Liver (tissue), 7 donors: ENCODE measurements at regions not wholly inside any gene's neighbourhood (a gene's known extent, or its start where the extent isn't known, plus 50 kb on each side); places are given as distances from the start of the nearest gene placed in this dataset.

ENCODE experiments used
- DNase-seq: peaks from one replicate; pipeline ENCODE4 v3.0.0-alpha.2; 2017; ENCODE audit warnings: low spot score
- H3K27ac ChIP-seq, 2 donors: one replicate each; pipeline ENCODE4 v1.7.0; 2013; ENCODE audit warnings: inconsistent platforms in 2 of 2, low read length in 2 of 2, control low read depth in 1 of 2, low read depth in 1 of 2, mild to moderate bottlenecking in 1 of 2
- H3K27me3 ChIP-seq, 4 donors: one replicate each; pipeline versions ENCODE4 v1.6.1 to v1.7.0; 2013; ENCODE audit warnings: low read length in 3 of 4, inconsistent platforms in 1 of 4, mild to moderate bottlenecking in 1 of 4, moderate library complexity in 1 of 4; ENCODE audit not compliant: control insufficient read depth in 4 of 4, insufficient read depth in 4 of 4
- H3K36me3 ChIP-seq, 4 donors: one replicate each; pipeline versions ENCODE4 v1.6.1 to v1.7.0; 2013; ENCODE audit warnings: low read length in 3 of 4, mild to moderate bottlenecking in 3 of 4, low read depth in 1 of 4, moderate library complexity in 1 of 4; ENCODE audit not compliant: control insufficient read depth in 4 of 4, insufficient read depth in 3 of 4
- H3K4me1 ChIP-seq, 4 donors: one replicate each; pipeline versions ENCODE4 v1.6.1 to v1.7.0; 2013; ENCODE audit warnings: low read length in 3 of 4, mild to moderate bottlenecking in 3 of 4, moderate library complexity in 1 of 4; ENCODE audit not compliant: control insufficient read depth in 4 of 4, insufficient read depth in 4 of 4
- H3K4me3 ChIP-seq, 3 donors: one replicate each; pipeline versions ENCODE4 v1.6.1 to v1.7.0; 2013; ENCODE audit warnings: low read length in 3 of 3, control low read depth in 1 of 3, low read depth in 1 of 3, mild to moderate bottlenecking in 1 of 3
- H3K9ac ChIP-seq, 2 donors: one replicate each; pipeline ENCODE4 v1.7.0; 2013; ENCODE audit warnings: low read length in 2 of 2, mild to moderate bottlenecking in 2 of 2, moderate library complexity in 2 of 2, control low read depth in 1 of 2, low read depth in 1 of 2
- H3K9me3 ChIP-seq, 4 donors: one replicate each; pipeline versions ENCODE4 v1.6.1 to v1.7.0; 2013; ENCODE audit warnings: low read length in 3 of 4; ENCODE audit not compliant: control insufficient read depth in 4 of 4
- EGR1 ChIP-seq, 2 donors: IDR thresholded peaks; 2 replicates each; pipeline ENCODE4 v1.6.1; 2016 to 2018; ENCODE audit warnings: antibody characterized with exemption in 2 of 2, low read depth in 2 of 2
- FOXA1 ChIP-seq: IDR thresholded peaks from 2 replicates; pipeline ENCODE4 v1.6.1; 2016; ENCODE audit warnings: antibody characterized with exemption
- FOXA2 ChIP-seq: IDR thresholded peaks from 2 replicates; pipeline ENCODE4 v1.6.1; 2016; ENCODE audit warnings: antibody characterized with exemption
- JUND ChIP-seq, 2 donors: IDR thresholded peaks; 2 replicates each; pipeline ENCODE4 v1.6.1; 2016; ENCODE audit warnings: antibody characterized with exemption in 2 of 2
- NR2F2 ChIP-seq: IDR thresholded peaks from 2 replicates; pipeline ENCODE4 v1.6.1; 2016; ENCODE audit warnings: antibody characterized with exemption
- RAD21 ChIP-seq, 2 donors: IDR thresholded peaks; 2 replicates each; pipeline ENCODE4 v1.6.1; 2016; ENCODE audit warnings: antibody characterized with exemption in 2 of 2, mild to moderate bottlenecking in 2 of 2
- RXRA ChIP-seq, 2 donors: IDR thresholded peaks; 2 replicates each; pipeline ENCODE4 v1.6.1; 2017 to 2018; ENCODE audit warnings: antibody characterized with exemption in 2 of 2, mild to moderate bottlenecking in 1 of 2
- SP1 ChIP-seq: IDR thresholded peaks from 2 replicates; pipeline ENCODE4 v1.6.1; 2018; ENCODE audit warnings: antibody characterized with exemption, mild to moderate bottlenecking
- TAF1 ChIP-seq: conservative IDR thresholded peaks from 2 replicates; pipeline ENCODE4 v1.6.1; 2016; ENCODE audit warnings: antibody characterized with exemption, mild to moderate bottlenecking
- YY1 ChIP-seq: IDR thresholded peaks from 2 replicates; pipeline ENCODE4 v1.6.1; 2016; ENCODE audit warnings: antibody characterized with exemption, mild to moderate bottlenecking
- ZBTB33 ChIP-seq: IDR thresholded peaks from 2 replicates; pipeline ENCODE4 v1.6.1; 2016; ENCODE audit warnings: antibody characterized with exemption
- WGBS: extraction: QIAGEN DNeasy Blood & Tissue Kit; methylation state at CpG from one replicate; pipeline ENCODE4 v1.1.7; 2013; 5-methylcytosine and 5-hydroxymethylcytosine counted together
- TF ChIP-seq, protein P1 (sequence below): IDR thresholded peaks from 2 replicates; pipeline ENCODE4 v1.6.1; 2016; ENCODE audit warnings: antibody characterized with exemption, mild to moderate bottlenecking
- TF ChIP-seq, protein P2 (sequence below): IDR thresholded peaks from 2 replicates; pipeline ENCODE4 v1.6.1; 2016; ENCODE audit warnings: antibody characterized with exemption
- TF ChIP-seq, protein P3 (sequence below): IDR thresholded peaks from 2 replicates; pipeline ENCODE4 v1.6.1; 2016; ENCODE audit warnings: antibody characterized with exemption
- donor health status: healthy.
- donor health status: healthy.
- donor health status: healthy.
- donor health status: healthy.

GRCh38 chr10:130954326-130954905, 357.1 kb downstream of the TCERG1L start:
- no peak for TF ChIP-seq EGR1 (IDR thresholded peaks at IDR 0.05; ENCODE audit: low read depth in 2 of 2)
- no peak for TF ChIP-seq ZBTB33
- no peak for TF ChIP-seq TAF1
- no peak for TF ChIP-seq RXRA (IDR thresholded peaks at IDR 0.05)
- TF ChIP-seq RAD21 (IDR thresholded peaks at IDR 0.05) = no peak
- no peak for TF ChIP-seq NR2F2
- no peak for TF ChIP-seq SP1
- 72% methylated on average over 8 of the region's 8 CpGs for WGBS
- DNase-seq = no peak

GRCh38 chr10:130956251-130956650, 355.3 kb downstream of the TCERG1L start:
- H3K27me3 ChIP-seq = no peaks in the 10 kb centered on the region
- H3K4me3 ChIP-seq = no peak overlapping the region
- DNase-seq = no peak
- no peak overlapping the region for H3K9ac ChIP-seq
- no peaks in the 10 kb centered on the region for H3K36me3 ChIP-seq
- 53% methylated on average over 8 of the region's 8 CpGs for WGBS
- no peak overlapping the region for H3K27ac ChIP-seq
- TF ChIP-seq FOXA1 = no peak
- no peak for TF ChIP-seq TAF1
- TF ChIP-seq EGR1 (IDR thresholded peaks at IDR 0.05; ENCODE audit: low read depth in 2 of 2) = no peak
- TF ChIP-seq NR2F2 = no peak
- no peak for TF ChIP-seq YY1
- TF ChIP-seq, protein P1, sequence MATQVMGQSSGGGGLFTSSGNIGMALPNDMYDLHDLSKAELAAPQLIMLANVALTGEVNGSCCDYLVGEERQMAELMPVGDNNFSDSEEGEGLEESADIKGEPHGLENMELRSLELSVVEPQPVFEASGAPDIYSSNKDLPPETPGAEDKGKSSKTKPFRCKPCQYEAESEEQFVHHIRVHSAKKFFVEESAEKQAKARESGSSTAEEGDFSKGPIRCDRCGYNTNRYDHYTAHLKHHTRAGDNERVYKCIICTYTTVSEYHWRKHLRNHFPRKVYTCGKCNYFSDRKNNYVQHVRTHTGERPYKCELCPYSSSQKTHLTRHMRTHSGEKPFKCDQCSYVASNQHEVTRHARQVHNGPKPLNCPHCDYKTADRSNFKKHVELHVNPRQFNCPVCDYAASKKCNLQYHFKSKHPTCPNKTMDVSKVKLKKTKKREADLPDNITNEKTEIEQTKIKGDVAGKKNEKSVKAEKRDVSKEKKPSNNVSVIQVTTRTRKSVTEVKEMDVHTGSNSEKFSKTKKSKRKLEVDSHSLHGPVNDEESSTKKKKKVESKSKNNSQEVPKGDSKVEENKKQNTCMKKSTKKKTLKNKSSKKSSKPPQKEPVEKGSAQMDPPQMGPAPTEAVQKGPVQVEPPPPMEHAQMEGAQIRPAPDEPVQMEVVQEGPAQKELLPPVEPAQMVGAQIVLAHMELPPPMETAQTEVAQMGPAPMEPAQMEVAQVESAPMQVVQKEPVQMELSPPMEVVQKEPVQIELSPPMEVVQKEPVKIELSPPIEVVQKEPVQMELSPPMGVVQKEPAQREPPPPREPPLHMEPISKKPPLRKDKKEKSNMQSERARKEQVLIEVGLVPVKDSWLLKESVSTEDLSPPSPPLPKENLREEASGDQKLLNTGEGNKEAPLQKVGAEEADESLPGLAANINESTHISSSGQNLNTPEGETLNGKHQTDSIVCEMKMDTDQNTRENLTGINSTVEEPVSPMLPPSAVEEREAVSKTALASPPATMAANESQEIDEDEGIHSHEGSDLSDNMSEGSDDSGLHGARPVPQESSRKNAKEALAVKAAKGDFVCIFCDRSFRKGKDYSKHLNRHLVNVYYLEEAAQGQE = no peak
- TF ChIP-seq RXRA (IDR thresholded peaks at IDR 0.05) = no peak
- no peak for TF ChIP-seq JUND (IDR thresholded peaks at IDR 0.05)
- TF ChIP-seq, protein P2, sequence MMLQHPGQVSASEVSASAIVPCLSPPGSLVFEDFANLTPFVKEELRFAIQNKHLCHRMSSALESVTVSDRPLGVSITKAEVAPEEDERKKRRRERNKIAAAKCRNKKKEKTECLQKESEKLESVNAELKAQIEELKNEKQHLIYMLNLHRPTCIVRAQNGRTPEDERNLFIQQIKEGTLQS = no peak
- TF ChIP-seq, protein P3, sequence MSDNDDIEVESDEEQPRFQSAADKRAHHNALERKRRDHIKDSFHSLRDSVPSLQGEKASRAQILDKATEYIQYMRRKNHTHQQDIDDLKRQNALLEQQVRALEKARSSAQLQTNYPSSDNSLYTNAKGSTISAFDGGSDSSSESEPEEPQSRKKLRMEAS = no peak
- no peak for TF ChIP-seq FOXA2
- H3K9me3 ChIP-seq = no peaks in the 10 kb centered on the region
- H3K4me1 ChIP-seq = no peaks in the 10 kb centered on the region

More at GRCh38 chr10:130954326-130954905, 357.1 kb downstream of the TCERG1L start:
- Histone ChIP-seq H3K27me3 (no peaks in the 10 kb centered on the region), H3K4me1 (no peaks in the 10 kb centered on the region), H3K36me3 (no peaks in the 10 kb centered on the region), H3K9ac (no peak overlapping the region), H3K27ac (no peak overlapping the region), H3K4me3 (no peak overlapping the region), H3K9me3 (no peaks in the 10 kb centered on the region)
